ENCODE measurements at regions not wholly inside any gene's neighbourhood (a gene's known extent, or its start where the extent isn't known, plus 50 kb on each side); places are given as distances from the start of the nearest gene placed in this dataset.

DNA sequence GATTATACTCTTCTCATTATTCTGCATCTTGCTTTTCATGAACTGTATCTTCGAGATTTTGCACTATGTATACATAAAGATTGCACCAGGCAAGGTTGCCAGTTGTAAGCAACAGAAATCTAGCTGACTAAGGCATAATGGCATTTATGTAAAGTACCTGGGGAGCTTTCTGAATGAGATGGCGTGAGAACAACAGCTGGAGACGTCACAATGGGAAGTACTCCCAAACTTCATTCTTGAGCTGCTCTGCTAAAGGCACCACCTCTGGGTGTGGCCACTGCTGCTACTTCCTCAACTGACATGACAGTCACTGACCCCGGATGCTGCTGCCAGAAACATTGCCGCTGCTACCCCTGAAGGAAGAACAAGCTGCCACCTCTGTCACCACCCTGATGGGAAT lies 220.7 kb downstream of the NOVA1 start:
- H3K36me3 ChIP-seq (ENCODE audit: control insufficient read depth in 2 of 2, insufficient read depth in 2 of 2, low read length in 1 of 2), result no peaks in the 10 kb centered on the region
- 67% methylated on average over 5 of the region's 5 CpGs for WGBS
- H3K4me3 ChIP-seq (ENCODE audit: low read length in 2 of 2), result no peak overlapping the region
- no peak overlapping the region for H3K27ac ChIP-seq (ENCODE audit: low read depth in 1 of 2, low read length in 1 of 2)
- H3K9me3 ChIP-seq (ENCODE audit: control insufficient read depth in 2 of 2, insufficient read depth in 1 of 2, low read length in 1 of 2), result no peaks in the 10 kb centered on the region
- H3K27me3 ChIP-seq (ENCODE audit: control insufficient read depth in 2 of 2, insufficient read depth in 1 of 2, low read length in 1 of 2), result no peaks in the 10 kb centered on the region
- no peaks in the 10 kb centered on the region for H3K4me1 ChIP-seq (ENCODE audit: control insufficient read depth in 2 of 2, insufficient read depth in 2 of 2, low read length in 2 of 2)
- DNase-seq (ENCODE audit: low read depth in 6 of 9, low spot score in 9 of 9), result no peak

DNA sequence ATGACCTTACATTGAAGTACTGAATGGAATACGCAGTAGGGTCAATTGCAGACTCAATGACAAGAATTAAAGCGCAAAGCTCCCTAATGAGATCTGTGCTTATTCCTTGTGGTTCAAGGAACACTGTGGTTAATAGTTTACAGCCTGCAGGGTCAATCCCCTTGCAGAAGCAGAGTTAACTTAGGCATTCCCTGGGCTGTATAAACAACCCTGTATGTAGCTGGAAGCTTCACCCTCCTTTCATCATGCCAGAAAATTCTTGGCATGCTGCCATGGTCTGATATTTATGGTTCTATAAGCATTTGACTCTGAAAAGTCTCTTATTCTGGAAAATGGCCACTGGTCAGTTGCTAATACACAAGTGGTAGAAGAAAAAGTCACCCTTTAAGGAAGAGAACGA lies 227.7 kb downstream of the NOVA1 start:
- WGBS, result 86% methylated on average over 3 of the region's 3 CpGs

GRCh38 chr14:26363689-26364088 lies 234.1 kb downstream of the NOVA1 start:
- H3K27ac ChIP-seq (ENCODE audit: low read depth in 1 of 2, low read length in 1 of 2), result no peak overlapping the region
- H3K4me3 ChIP-seq (ENCODE audit: low read length in 2 of 2), result no peak overlapping the region
- no peaks in the 10 kb centered on the region for H3K9me3 ChIP-seq (ENCODE audit: control insufficient read depth in 2 of 2, insufficient read depth in 1 of 2, low read length in 1 of 2)
- H3K27me3 ChIP-seq (ENCODE audit: control insufficient read depth in 2 of 2, insufficient read depth in 1 of 2, low read length in 1 of 2), result no peaks in the 10 kb centered on the region
- no peaks in the 10 kb centered on the region for H3K4me1 ChIP-seq (ENCODE audit: control insufficient read depth in 2 of 2, insufficient read depth in 2 of 2, low read length in 2 of 2)
- no peaks in the 10 kb centered on the region for H3K36me3 ChIP-seq (ENCODE audit: control insufficient read depth in 2 of 2, insufficient read depth in 2 of 2, low read length in 1 of 2)
- DNase-seq (ENCODE audit: low read depth in 6 of 9, low spot score in 9 of 9), result no peak

More for the DNA sequence above, 227.7 kb downstream of the NOVA1 start:
- no peaks in the 10 kb centered on the region for H3K9me3 ChIP-seq (ENCODE audit: control insufficient read depth in 2 of 2, insufficient read depth in 1 of 2, low read length in 1 of 2)
- DNase-seq (ENCODE audit: low read depth in 6 of 9, low spot score in 9 of 9), result no peak
- no peaks in the 10 kb centered on the region for H3K4me1 ChIP-seq (ENCODE audit: control insufficient read depth in 2 of 2, insufficient read depth in 2 of 2, low read length in 2 of 2)
- no peak overlapping the region for H3K4me3 ChIP-seq (ENCODE audit: low read length in 2 of 2)
- no peaks in the 10 kb centered on the region for H3K36me3 ChIP-seq (ENCODE audit: control insufficient read depth in 2 of 2, insufficient read depth in 2 of 2, low read length in 1 of 2)
- no peak overlapping the region for H3K27ac ChIP-seq (ENCODE audit: low read depth in 1 of 2, low read length in 1 of 2)
- H3K27me3 ChIP-seq (ENCODE audit: control insufficient read depth in 2 of 2, insufficient read depth in 1 of 2, low read length in 1 of 2), result no peaks in the 10 kb centered on the region

GRCh38 chr14:26344596-26344995 lies 253.2 kb downstream of the NOVA1 start:
- 93% methylated on average over 4 of the region's 4 CpGs for WGBS
- H3K27me3 ChIP-seq (ENCODE audit: control insufficient read depth in 2 of 2, insufficient read depth in 1 of 2, low read length in 1 of 2), result no peaks in the 10 kb centered on the region

GRCh38 chr14:26339381-26339780 lies 258.5 kb downstream of the NOVA1 start:
- no peak overlapping the region for H3K4me3 ChIP-seq (ENCODE audit: low read length in 2 of 2)
- H3K9me3 ChIP-seq (ENCODE audit: control insufficient read depth in 2 of 2, insufficient read depth in 1 of 2, low read length in 1 of 2), result no peaks in the 10 kb centered on the region
- H3K27ac ChIP-seq (ENCODE audit: low read depth in 1 of 2, low read length in 1 of 2), result no peak overlapping the region
- H3K27me3 ChIP-seq (ENCODE audit: control insufficient read depth in 2 of 2, insufficient read depth in 1 of 2, low read length in 1 of 2), result no peaks in the 10 kb centered on the region
- H3K36me3 ChIP-seq (ENCODE audit: control insufficient read depth in 2 of 2, insufficient read depth in 2 of 2, low read length in 1 of 2), result no peaks in the 10 kb centered on the region
- no peak for DNase-seq (ENCODE audit: low read depth in 6 of 9, low spot score in 9 of 9)
- no peaks in the 10 kb centered on the region for H3K4me1 ChIP-seq (ENCODE audit: control insufficient read depth in 2 of 2, insufficient read depth in 2 of 2, low read length in 2 of 2)
- 87% methylated on average over 2 of the region's 2 CpGs for WGBS

More at GRCh38 chr14:26344596-26344995, 253.2 kb downstream of the NOVA1 start:
- no peak overlapping the region for H3K27ac ChIP-seq (ENCODE audit: low read depth in 1 of 2, low read length in 1 of 2)
- H3K36me3 ChIP-seq (ENCODE audit: control insufficient read depth in 2 of 2, insufficient read depth in 2 of 2, low read length in 1 of 2), result no peaks in the 10 kb centered on the region
- H3K4me1 ChIP-seq (ENCODE audit: control insufficient read depth in 2 of 2, insufficient read depth in 2 of 2, low read length in 2 of 2), result no peaks in the 10 kb centered on the region
- no peaks in the 10 kb centered on the region for H3K9me3 ChIP-seq (ENCODE audit: control insufficient read depth in 2 of 2, insufficient read depth in 1 of 2, low read length in 1 of 2)
- H3K4me3 ChIP-seq (ENCODE audit: low read length in 2 of 2), result no peak overlapping the region
- DNase-seq (ENCODE audit: low read depth in 6 of 9, low spot score in 9 of 9), result no peak

DNA sequence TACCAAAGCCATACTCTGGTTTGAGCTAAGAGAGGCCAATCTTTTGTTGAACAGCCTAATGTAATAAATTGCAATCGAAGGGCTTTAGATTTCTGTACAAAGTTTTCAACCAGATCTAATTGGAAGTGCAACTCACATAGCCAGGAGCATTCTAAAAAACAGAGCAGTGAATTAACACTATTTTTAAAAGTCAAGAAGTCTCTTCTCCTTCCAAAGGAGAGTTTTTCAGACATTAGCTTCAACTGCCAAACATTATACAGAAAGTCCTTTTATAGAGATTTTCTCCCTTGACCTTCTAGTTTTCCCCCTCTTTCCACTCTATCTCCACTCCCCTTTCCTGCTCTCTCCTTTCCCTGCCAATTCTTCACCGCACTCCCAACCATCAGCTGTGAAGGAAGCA lies 259.6 kb downstream of the NOVA1 start:
- WGBS, result 83% methylated on average over 2 of the region's 2 CpGs
- DNase-seq (ENCODE audit: low read depth in 6 of 9, low spot score in 9 of 9), result no peak
- Histone ChIP-seq H3K36me3 (ENCODE audit: control insufficient read depth in 2 of 2, insufficient read depth in 2 of 2, low read length in 1 of 2) (no peaks in the 10 kb centered on the region), H3K4me1 (ENCODE audit: control insufficient read depth in 2 of 2, insufficient read depth in 2 of 2, low read length in 2 of 2) (no peaks in the 10 kb centered on the region), H3K27me3 (ENCODE audit: control insufficient read depth in 2 of 2, insufficient read depth in 1 of 2, low read length in 1 of 2) (no peaks in the 10 kb centered on the region), H3K27ac (ENCODE audit: low read depth in 1 of 2, low read length in 1 of 2) (no peak overlapping the region), H3K4me3 (ENCODE audit: low read length in 2 of 2) (no peak overlapping the region), H3K9me3 (ENCODE audit: control insufficient read depth in 2 of 2, insufficient read depth in 1 of 2, low read length in 1 of 2) (no peaks in the 10 kb centered on the region)

- Histone ChIP-seq H3K36me3 (ENCODE audit: control insufficient read depth in 2 of 2, insufficient read depth in 2 of 2, low read length in 1 of 2) (no peaks in the 10 kb centered on the region), H3K27me3 (ENCODE audit: control insufficient read depth in 2 of 2, insufficient read depth in 1 of 2, low read length in 1 of 2) (no peaks in the 10 kb centered on the region), H3K4me3 (ENCODE audit: low read length in 2 of 2) (no peak overlapping the region), H3K9me3 (ENCODE audit: control insufficient read depth in 2 of 2, insufficient read depth in 1 of 2, low read length in 1 of 2) (no peaks in the 10 kb centered on the region), H3K27ac (ENCODE audit: low read depth in 1 of 2, low read length in 1 of 2) (no peak overlapping the region), H3K4me1 (ENCODE audit: control insufficient read depth in 2 of 2, insufficient read depth in 2 of 2, low read length in 2 of 2) (no peaks in the 10 kb centered on the region)
- 72% methylated on average over 3 of the region's 3 CpGs for WGBS
- no peak for DNase-seq (ENCODE audit: low read depth in 6 of 9, low spot score in 9 of 9)
Measured at GRCh38 chr14:26334288-26334687, 263.5 kb downstream of the NOVA1 start.

DNA sequence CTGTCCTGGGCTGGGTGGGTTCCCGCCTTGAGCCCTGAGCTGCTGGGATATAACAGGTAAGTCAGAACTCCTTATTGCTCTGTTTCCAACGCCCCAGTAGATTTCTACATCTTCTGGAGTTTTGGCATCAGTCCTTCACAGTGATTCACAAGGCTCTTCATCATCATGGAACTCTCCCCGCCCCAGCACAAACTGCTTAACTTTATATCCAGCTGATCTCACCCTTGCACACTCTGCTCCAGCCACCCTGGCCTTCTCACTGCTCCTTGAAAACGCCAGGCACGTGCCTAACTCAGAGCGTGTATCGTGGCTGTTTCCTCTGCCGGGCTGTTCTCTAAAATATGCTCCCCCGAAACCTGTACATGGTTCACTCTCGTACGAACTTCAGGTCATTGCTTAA lies 264.9 kb downstream of the NOVA1 start:
- H3K4me3 ChIP-seq (ENCODE audit: low read length in 2 of 2), result no peak overlapping the region
- WGBS, result 83% methylated on average over 11 of the region's 11 CpGs
- H3K4me1 ChIP-seq (ENCODE audit: control insufficient read depth in 2 of 2, insufficient read depth in 2 of 2, low read length in 2 of 2), result no peaks in the 10 kb centered on the region
- no peak for DNase-seq (ENCODE audit: low read depth in 6 of 9, low spot score in 9 of 9)
- H3K36me3 ChIP-seq (ENCODE audit: control insufficient read depth in 2 of 2, insufficient read depth in 2 of 2, low read length in 1 of 2), result no peaks in the 10 kb centered on the region
- no peaks in the 10 kb centered on the region for H3K9me3 ChIP-seq (ENCODE audit: control insufficient read depth in 2 of 2, insufficient read depth in 1 of 2, low read length in 1 of 2)
- no peak overlapping the region for H3K27ac ChIP-seq (ENCODE audit: low read depth in 1 of 2, low read length in 1 of 2)
- H3K27me3 ChIP-seq (ENCODE audit: control insufficient read depth in 2 of 2, insufficient read depth in 1 of 2, low read length in 1 of 2), result no peaks in the 10 kb centered on the region

GRCh38 chr14:26330982-26331381 lies 266.9 kb downstream of the NOVA1 start:
- Histone ChIP-seq H3K4me1 (ENCODE audit: control insufficient read depth in 2 of 2, insufficient read depth in 2 of 2, low read length in 2 of 2) (no peaks in the 10 kb centered on the region), H3K36me3 (ENCODE audit: control insufficient read depth in 2 of 2, insufficient read depth in 2 of 2, low read length in 1 of 2) (no peaks in the 10 kb centered on the region), H3K9me3 (ENCODE audit: control insufficient read depth in 2 of 2, insufficient read depth in 1 of 2, low read length in 1 of 2) (no peaks in the 10 kb centered on the region), H3K4me3 (ENCODE audit: low read length in 2 of 2) (no peak overlapping the region), H3K27ac (ENCODE audit: low read depth in 1 of 2, low read length in 1 of 2) (no peak overlapping the region), H3K27me3 (ENCODE audit: control insufficient read depth in 2 of 2, insufficient read depth in 1 of 2, low read length in 1 of 2) (no peaks in the 10 kb centered on the region)
- 59% methylated on average over 1 of the region's 1 CpG for WGBS
- DNase-seq (ENCODE audit: low read depth in 6 of 9, low spot score in 9 of 9), result no peak

GRCh38 chr14:26328791-26329190 lies 269.0 kb downstream of the NOVA1 start:
- Histone ChIP-seq H3K27me3 (ENCODE audit: control insufficient read depth in 2 of 2, insufficient read depth in 1 of 2, low read length in 1 of 2) (no peaks in the 10 kb centered on the region), H3K4me3 (ENCODE audit: low read length in 2 of 2) (no peak overlapping the region), H3K27ac (ENCODE audit: low read depth in 1 of 2, low read length in 1 of 2) (no peak overlapping the region), H3K9me3 (ENCODE audit: control insufficient read depth in 2 of 2, insufficient read depth in 1 of 2, low read length in 1 of 2) (no peaks in the 10 kb centered on the region), H3K4me1 (ENCODE audit: control insufficient read depth in 2 of 2, insufficient read depth in 2 of 2, low read length in 2 of 2) (no peaks in the 10 kb centered on the region), H3K36me3 (ENCODE audit: control insufficient read depth in 2 of 2, insufficient read depth in 2 of 2, low read length in 1 of 2) (no peaks in the 10 kb centered on the region)
- DNase-seq (ENCODE audit: low read depth in 6 of 9, low spot score in 9 of 9), result no peak
